CD4-positive, alpha-beta memory T cell (primary cell): ENCODE measurements at regions not wholly inside any gene's neighbourhood (a gene's known extent, or its start where the extent isn't known, plus 50 kb on each side); places are given as distances from the start of the nearest gene placed in this dataset.

Experiments used
- CTCF ChIA-PET: fragments of 350-600 bp; sonication (Branson Sonifier 250); formaldehyde crosslinking; loops from one replicate; lab custom pipeline; 2021; ENCODE audit warnings: inconsistent platforms; ENCODE audit not compliant: partially characterized antibody; lab: Charles Lee
- POLR2A ChIA-PET: fragments of 350-600 bp; sonication (Branson Sonifier 250); formaldehyde crosslinking; loops from one replicate; lab custom pipeline; 2021; ENCODE audit not compliant: partially characterized antibody; lab: Charles Lee
- DNase-seq, 5 donors: peaks; one replicate each; pipeline versions ENCODE4 v3.0.0 to v3.0.0-alpha.2; 2020 to 2022; ENCODE audit warnings: mixed read lengths in 1 of 5
- H3K27ac ChIP-seq: one replicate; pipeline ENCODE4 v1.7.0; 2013; ENCODE audit warnings: low read depth, low read length
- H3K27me3 ChIP-seq: 2 replicates; pipeline ENCODE4 v1.7.0; 2013; ENCODE audit warnings: mild to moderate bottlenecking, low read length, moderate library complexity; ENCODE audit not compliant: insufficient read depth
- H3K36me3 ChIP-seq: 2 replicates; pipeline ENCODE4 v1.7.0; 2013; ENCODE audit warnings: mild to moderate bottlenecking, low read length, moderate library complexity; ENCODE audit not compliant: insufficient read depth
- H3K4me1 ChIP-seq: 2 replicates; pipeline ENCODE4 v1.7.0; 2013; ENCODE audit warnings: mild to moderate bottlenecking, low read length, moderate library complexity; ENCODE audit not compliant: insufficient read depth
- H3K4me3 ChIP-seq, 2 donors: one replicate each; pipeline ENCODE4 v1.7.0; 2013; ENCODE audit warnings: low read length in 2 of 2, mild to moderate bottlenecking in 1 of 2
- H3K9me3 ChIP-seq, 2 donors: one replicate each; pipeline ENCODE4 v1.7.0; 2013; ENCODE audit warnings: low read length in 2 of 2, control low read depth in 1 of 2; ENCODE audit not compliant: control insufficient read depth in 1 of 2
- H3K27ac Mint-ChIP-seq, 7 donors: one replicate each; pipeline ENCODE4 v1.8.0; 2020 to 2021; ENCODE audit warnings: mixed read lengths in 7 of 7, mild to moderate bottlenecking in 6 of 7, inconsistent platforms in 3 of 7, moderate library complexity in 3 of 7
- H3K27me3 Mint-ChIP-seq, 2 donors: one replicate each; pipeline ENCODE4 v1.8.0; 2020 to 2021; ENCODE audit warnings: mixed read lengths in 2 of 2
- H3K36me3 Mint-ChIP-seq, 2 donors: one replicate each; pipeline ENCODE4 v1.8.0; 2020 to 2021; ENCODE audit warnings: mixed read lengths in 2 of 2, inconsistent platforms in 1 of 2, mild to moderate bottlenecking in 1 of 2
- H3K4me1 Mint-ChIP-seq, 4 donors: one replicate each; pipeline ENCODE4 v1.8.0; 2020 to 2021; ENCODE audit warnings: mixed read lengths in 4 of 4, mild to moderate bottlenecking in 1 of 4
- H3K4me3 Mint-ChIP-seq, 8 donors: one replicate each; pipeline ENCODE4 v1.8.0; 2020 to 2021; ENCODE audit warnings: mixed read lengths in 8 of 8, mild to moderate bottlenecking in 7 of 8, moderate library complexity in 6 of 8, inconsistent platforms in 3 of 8
- H3K9me3 Mint-ChIP-seq, 8 donors: one replicate each; pipeline ENCODE4 v1.8.0; 2020 to 2021; ENCODE audit warnings: mixed read lengths in 8 of 8, mild to moderate bottlenecking in 5 of 8, inconsistent platforms in 3 of 8, moderate library complexity in 1 of 8
- intact Hi-C: fragments of 100-400 bp; cut with micrococcal nuclease; formaldehyde crosslinking; loops from one replicate; pipeline ENCODE4 v1.15.1; 2023

- DNase-seq = no peak
- intact Hi-C loops = no loop called here
- Mint-ChIP-seq H3K4me1 (no peaks in the 10 kb centered on the region), H3K4me3 (no peak overlapping the region), H3K27ac (no peak overlapping the region), H3K36me3 (no peaks in the 10 kb centered on the region), H3K27me3 (peaks cover 0 to 1% of the 10 kb centered on the region in 2 donors), H3K9me3 (peaks cover 0 to 2% (median 0%) of the 10 kb centered on the region in 8 donors)
- no peaks in the 10 kb centered on the region for H3K9me3 ChIP-seq
- H3K36me3 ChIP-seq = no peaks in the 10 kb centered on the region
- H3K4me3 ChIP-seq = no peak overlapping the region
- POLR2A ChIA-PET = no interaction called here
- no peaks in the 10 kb centered on the region for H3K4me1 ChIP-seq
- CTCF ChIA-PET = no interaction called here
- no peaks in the 10 kb centered on the region for H3K27me3 ChIP-seq
- H3K27ac ChIP-seq = no peak overlapping the region
These were observed 217.2 kb downstream of the NFKBIZ start for GRCh38 chr3:102066470-102066869.

- intact Hi-C loops = no loop called here
- Mint-ChIP-seq H3K36me3 (no peaks in the 10 kb centered on the region), H3K9me3 (peaks cover 0 to 2% (median 0%) of the 10 kb centered on the region in 8 donors), H3K27me3 (peaks cover 0 to 1% of the 10 kb centered on the region in 2 donors), H3K4me1 (no peaks in the 10 kb centered on the region), H3K4me3 (no peak overlapping the region), H3K27ac (no peak overlapping the region)
- H3K4me1 ChIP-seq = no peaks in the 10 kb centered on the region
- CTCF ChIA-PET = no interaction called here
- no peaks in the 10 kb centered on the region for H3K36me3 ChIP-seq
- no peak overlapping the region for H3K4me3 ChIP-seq
- no peak for DNase-seq
- H3K9me3 ChIP-seq = no peaks in the 10 kb centered on the region
- POLR2A ChIA-PET = no interaction called here
- H3K27ac ChIP-seq = no peak overlapping the region
- no peaks in the 10 kb centered on the region for H3K27me3 ChIP-seq
These were observed 219.0 kb downstream of the NFKBIZ start for GRCh38 chr3:102068327-102068726.

GRCh38 chr3:102068736-102069135, 219.4 kb downstream of the NFKBIZ start:
- Histone ChIP-seq H3K4me3 (no peak overlapping the region), H3K27me3 (no peaks in the 10 kb centered on the region), H3K4me1 (no peaks in the 10 kb centered on the region), H3K36me3 (no peaks in the 10 kb centered on the region), H3K9me3 (no peaks in the 10 kb centered on the region), H3K27ac (no peak overlapping the region)
- no peak for DNase-seq
- no peaks in the 10 kb centered on the region for H3K36me3 Mint-ChIP-seq
- intact Hi-C loops = no loop called here
- peaks cover 0 to 2% (median 0%) of the 10 kb centered on the region in 8 donors for H3K9me3 Mint-ChIP-seq
- H3K4me3 Mint-ChIP-seq = no peak overlapping the region
- H3K27ac Mint-ChIP-seq = no peak overlapping the region
- peaks cover 0 to 1% of the 10 kb centered on the region in 2 donors for H3K27me3 Mint-ChIP-seq
- CTCF ChIA-PET = no interaction called here
- POLR2A ChIA-PET = no interaction called here
- no peaks in the 10 kb centered on the region for H3K4me1 Mint-ChIP-seq

- H3K36me3 ChIP-seq = no peaks in the 10 kb centered on the region
- no peaks in the 10 kb centered on the region for H3K4me1 ChIP-seq
- H3K4me3 ChIP-seq = no peak overlapping the region
- H3K27me3 ChIP-seq = no peaks in the 10 kb centered on the region
- H3K27ac ChIP-seq = no peak overlapping the region
- POLR2A ChIA-PET = no interaction called here
- Mint-ChIP-seq H3K9me3 (peaks cover 0 to 2% (median 0%) of the 10 kb centered on the region in 8 donors), H3K27me3 (peaks cover 0 to 1% of the 10 kb centered on the region in 2 donors), H3K4me3 (no peak overlapping the region), H3K36me3 (no peaks in the 10 kb centered on the region), H3K4me1 (peaks cover 0 to under 1% (median 0%) of the 10 kb centered on the region in 4 donors), H3K27ac (no peak overlapping the region)
- no peaks in the 10 kb centered on the region for H3K9me3 ChIP-seq
- intact Hi-C loops = no loop called here
- DNase-seq = no peak
- CTCF ChIA-PET = no interaction called here
These were observed 219.9 kb downstream of the NFKBIZ start for GRCh38 chr3:102069211-102069662.

GRCh38 chr3:102074946-102075345, 225.6 kb downstream of the NFKBIZ start:
- Histone ChIP-seq H3K27ac (no peak overlapping the region), H3K36me3 (no peaks in the 10 kb centered on the region), H3K9me3 (no peaks in the 10 kb centered on the region), H3K4me3 (no peak overlapping the region), H3K4me1 (peaks cover 26% of the 10 kb centered on the region), H3K27me3 (no peaks in the 10 kb centered on the region)
- intact Hi-C loops = no loop called here
- Mint-ChIP-seq H3K36me3 (no peaks in the 10 kb centered on the region), H3K4me3 (no peak overlapping the region), H3K27ac (no peak overlapping the region), H3K9me3 (peaks cover 0 to 2% (median 0%) of the 10 kb centered on the region in 8 donors), H3K27me3 (peaks cover 0 to 1% of the 10 kb centered on the region in 2 donors), H3K4me1 (peaks cover 5 to 24% (median 19%) of the 10 kb centered on the region in 4 donors)
- ChIA-PET POLR2A (no interaction called here), CTCF (no interaction called here)
- no peak for DNase-seq

GRCh38 chr3:102078401-102078800, 229.1 kb downstream of the NFKBIZ start:
- Histone ChIP-seq H3K27ac (no peak overlapping the region), H3K9me3 (no peaks in the 10 kb centered on the region), H3K4me1 (peaks cover 29% of the 10 kb centered on the region), H3K36me3 (no peaks in the 10 kb centered on the region), H3K4me3 (no peak overlapping the region), H3K27me3 (no peaks in the 10 kb centered on the region)
- Mint-ChIP-seq H3K27me3 (peaks cover 2 to 3% of the 10 kb centered on the region in 2 donors), H3K4me3 (no peak overlapping the region), H3K9me3 (peaks cover 0 to 2% (median 0%) of the 10 kb centered on the region in 8 donors), H3K36me3 (no peaks in the 10 kb centered on the region), H3K4me1 (peaks cover 8 to 29% (median 27%) of the 10 kb centered on the region in 4 donors), H3K27ac (peak overlapping the region in 3 of 7 donors; percentile 77 to 88 (median 80))
- no peak for DNase-seq
- CTCF ChIA-PET = interaction anchor here (1.5 kb wide), 1 partner anchor 151 kb away, joined by 3 read pairs; no protein-coding TSS in a partner anchor
- intact Hi-C loops = no loop called here
- POLR2A ChIA-PET = interaction anchor here (0.6 to 0.9 kb wide), 2 partner anchors 19 to 228 kb away, joined by 3 read pairs; no protein-coding TSS in a partner anchor

- Mint-ChIP-seq H3K4me1 (peaks cover 8 to 29% (median 28%) of the 10 kb centered on the region in 4 donors), H3K36me3 (no peaks in the 10 kb centered on the region), H3K27ac (peak overlapping the region; percentile 70 to 88 (median 77)), H3K4me3 (peak overlapping the region in 7 of 8 donors; percentile 5 to 63 (median 29)), H3K27me3 (peaks cover 2 to 3% of the 10 kb centered on the region in 2 donors), H3K9me3 (peaks cover 0 to 2% (median 0%) of the 10 kb centered on the region in 8 donors)
- ChIA-PET CTCF (interaction anchor here (1.5 to 1.6 kb wide), 2 partner anchors 146 to 150 kb away, joined by 3 read pairs; no protein-coding TSS in a partner anchor), POLR2A (interaction anchor here (0.6 to 1.1 kb wide), 4 partner anchors 20 to 229 kb away, joined by 3 read pairs; partner anchors contain the start of gene NFKBIZ)
- H3K36me3 ChIP-seq = no peaks in the 10 kb centered on the region
- no peak overlapping the region for H3K27ac ChIP-seq
- H3K4me3 ChIP-seq = no peak overlapping the region
- no peaks in the 10 kb centered on the region for H3K9me3 ChIP-seq
- no peaks in the 10 kb centered on the region for H3K27me3 ChIP-seq
- peaks cover 29% of the 10 kb centered on the region for H3K4me1 ChIP-seq
- intact Hi-C loops = no loop called here
- peak in 1 of 5 donors; percentile 11 for DNase-seq
These were observed 229.8 kb downstream of the NFKBIZ start for GRCh38 chr3:102078854-102079808.
